H1 (cell line): ENCODE measurements at regions not wholly inside any gene's neighbourhood (a gene's known extent, or its start where the extent isn't known, plus 50 kb on each side); places are given as distances from the start of the nearest gene placed in this dataset.

Source experiments
- ATF3 ChIP-seq: IDR thresholded peaks from 2 replicates; pipeline ENCODE4 v1.6.1; 2011; ENCODE audit warnings: low read depth, mild to moderate bottlenecking, low read length; ENCODE audit not compliant: insufficient read depth
- BRCA1 ChIP-seq: IDR thresholded peaks from 2 replicates; pipeline ENCODE4 v1.6.1; 2012; ENCODE audit warnings: low read depth, low read length, improper control_type of control experiment
- CBX8 ChIP-seq: fragments of 300-800, 300-1000 bp; sonication (generic); IDR thresholded peaks from 2 replicates; pipeline ENCODE4 v1.7.1; 2016; ENCODE audit warnings: low read depth, low read length, borderline replicate concordance
- CTCF ChIP-seq, 3 experiments: IDR thresholded peaks; 1 replicate in 2 of 3; 2 replicates in 1 of 3; pipeline versions ENCODE4 v1.5.1 to v1.6.1; 2011; ENCODE audit warnings: low read length in 3 of 3, mild to moderate bottlenecking in 3 of 3, inconsistent platforms in 2 of 3, low read depth in 1 of 3, moderate library complexity in 1 of 3; ENCODE audit not compliant: insufficient read depth in 1 of 3; ENCODE audit errors: control extremely low read depth in 1 of 3
- EZH2 ChIP-seq: fragments of 200-600 bp; sonication (generic); IDR thresholded peaks from 2 replicates; pipeline ENCODE4 v1.7.1; 2012; ENCODE audit warnings: low read depth, mild to moderate bottlenecking, moderate library complexity, low read length, inconsistent platforms; ENCODE audit not compliant: severe bottlenecking
- FOSL1 ChIP-seq: IDR thresholded peaks from 2 replicates; pipeline ENCODE4 v1.6.1; 2011; ENCODE audit warnings: mild to moderate bottlenecking, low read depth, low read length, moderate library complexity; ENCODE audit not compliant: insufficient read depth
- HDAC2 ChIP-seq, 2 experiments: fragments of 300-600 bp in 1 of 2; sonication (generic) in 1 of 2; IDR thresholded peaks; 2 replicates each; pipeline ENCODE4 v1.6.1; 2011 to 2012; ENCODE audit warnings: low read depth in 2 of 2, low read length in 2 of 2, mild to moderate bottlenecking in 2 of 2, moderate library complexity in 2 of 2, borderline replicate concordance in 1 of 2, inconsistent platforms in 1 of 2
- JUN ChIP-seq: IDR thresholded peaks from 2 replicates; pipeline ENCODE4 v1.6.1; 2011; ENCODE audit warnings: low read depth, mild to moderate bottlenecking, improper control_type of control experiment, low read length
- KDM5A ChIP-seq: fragments of 200-600 bp; IDR thresholded peaks from 2 replicates; pipeline ENCODE4 v1.7.1; 2012; ENCODE audit warnings: mild to moderate bottlenecking, low read length, inconsistent platforms, mixed read lengths
- NRF1 ChIP-seq: IDR thresholded peaks from 2 replicates; pipeline ENCODE4 v1.6.1; 2011; ENCODE audit warnings: mild to moderate bottlenecking, low read depth, low read length, improper control_type of control experiment
- RBBP5 ChIP-seq: IDR thresholded peaks from 2 replicates; pipeline ENCODE4 v1.7.1; 2012; ENCODE audit warnings: low read depth, mild to moderate bottlenecking, inconsistent platforms, low read length, moderate library complexity, borderline replicate concordance
- RNF2 ChIP-seq: fragments of 200-900, 300-1000 bp; sonication (generic); IDR thresholded peaks from 2 replicates; pipeline ENCODE4 v1.7.1; 2016; ENCODE audit warnings: borderline replicate concordance, low read depth, mild to moderate bottlenecking, antibody characterized with exemption, low read length; ENCODE audit not compliant: poor library complexity, severe bottlenecking; ENCODE audit errors: missing control alignments
- SP1 ChIP-seq: IDR thresholded peaks from 2 replicates; pipeline ENCODE4 v1.6.1; 2011; ENCODE audit warnings: low read depth, low read length
- SP4 ChIP-seq: IDR thresholded peaks from 2 replicates; pipeline ENCODE4 v1.6.1; 2012; ENCODE audit warnings: low read length, inconsistent platforms
- SRF ChIP-seq: IDR thresholded peaks from 2 replicates; pipeline ENCODE4 v1.6.1; 2011; ENCODE audit warnings: mild to moderate bottlenecking, low read depth, low read length, moderate library complexity
- TBP ChIP-seq: IDR thresholded peaks from 2 replicates; pipeline ENCODE4 v1.6.1; 2011; ENCODE audit warnings: low read depth, low read length, improper control_type of control experiment
- USF2 ChIP-seq: IDR thresholded peaks from 2 replicates; pipeline ENCODE4 v1.6.1; 2011; ENCODE audit warnings: low read length, improper control_type of control experiment
- ZNF274 ChIP-seq: IDR thresholded peaks from 2 replicates; pipeline ENCODE4 v1.7.0; 2012; ENCODE audit warnings: low read length, borderline replicate concordance; ENCODE audit errors: extremely low read depth

DNA sequence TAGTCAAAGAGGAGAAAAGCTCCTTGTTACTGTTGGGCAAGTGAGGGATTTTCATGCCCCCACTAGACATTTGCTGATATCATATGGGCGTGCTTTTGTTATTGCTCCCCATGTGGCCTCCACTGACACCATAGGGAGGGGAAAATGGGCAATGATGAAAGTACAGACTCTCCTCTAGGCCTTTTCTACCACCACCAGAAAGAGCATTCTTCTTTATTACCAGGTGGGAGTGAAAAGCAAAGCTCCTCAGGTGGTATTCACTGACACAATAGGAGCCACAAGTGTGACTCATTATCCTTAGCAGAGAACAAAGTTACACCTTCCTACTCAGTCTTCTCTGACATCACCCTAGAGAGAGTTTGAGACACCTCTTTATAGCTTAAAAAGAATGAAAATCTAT lies 667.1 kb downstream of the LTN1 start (continued):
- TF ChIP-seq CTCF (IDR thresholded peaks at IDR 0.05; ENCODE audit: control extremely low read depth in 1 of 3, insufficient read depth in 1 of 3, low read depth in 1 of 3, low read length in 3 of 3) (no peak), HDAC2 (IDR thresholded peaks at IDR 0.05; ENCODE audit: borderline replicate concordance in 1 of 2, low read depth in 2 of 2, low read length in 2 of 2) (peak; percentile 90 to 92; a peak in 3 of 4 replicates), SRF (no peak), RBBP5 (no peak), FOSL1 (no peak), CBX8 (no peak), KDM5A (no peak), SP1 (peak; percentile 38; the same call in 1 of the 2 replicates), USF2 (no peak), NRF1 (no peak), SP4 (no peak), BRCA1 (no peak), RNF2 (no peak), ATF3 (no peak), EZH2 (no peak), JUN (peak; percentile 60; the same call in 1 of the 2 replicates), TBP (no peak), ZNF274 (no peak)
